KOPT-K1 (cell line): ENCODE measurements at regions not wholly inside any gene's neighbourhood (a gene's known extent, or its start where the extent isn't known, plus 50 kb on each side); places are given as distances from the start of the nearest gene placed in this dataset.

Experiments
- H3K27ac ChIP-seq: fragments of 200-600 bp; sonication (generic); 2 replicates; pipeline ENCODE4 v1.5.1; 2016; ENCODE audit warnings: antibody characterized with exemption, mild to moderate bottlenecking, low read depth, low read length; ENCODE audit not compliant: poor library complexity, severe bottlenecking
- H3K36me3 ChIP-seq: fragments of 200-600 bp; sonication (generic); 2 replicates; pipeline ENCODE4 v1.5.1; 2017; ENCODE audit warnings: antibody characterized with exemption, mild to moderate bottlenecking, low read length, moderate library complexity; ENCODE audit not compliant: insufficient read depth
- H3K9me3 ChIP-seq: fragments of 200-600 bp; sonication (generic); 2 replicates; pipeline ENCODE4 v1.5.1; 2017; ENCODE audit warnings: antibody characterized with exemption, low read length, mild to moderate bottlenecking; ENCODE audit not compliant: insufficient read depth, poor library complexity, severe bottlenecking

GRCh38 chr14:35234012-35234805, 58.0 kb upstream of the PSMA6 start:
- Histone ChIP-seq H3K27ac (no peak overlapping the region), H3K36me3 (no peaks in the 10 kb centered on the region), H3K9me3 (no peaks in the 10 kb centered on the region)

GRCh38 chr14:35235840-35236239, 56.3 kb upstream of the PSMA6 start:
- Histone ChIP-seq H3K36me3 (no peaks in the 10 kb centered on the region), H3K27ac (no peak overlapping the region), H3K9me3 (no peaks in the 10 kb centered on the region)

- no peaks in the 10 kb centered on the region for H3K36me3 ChIP-seq
- H3K27ac ChIP-seq, result no peak overlapping the region
Observed at GRCh38 chr14:35236806-35237205, 55.4 kb upstream of the PSMA6 start.

GRCh38 chr14:35240231-35240630, 52.0 kb upstream of the PSMA6 start:
- H3K27ac ChIP-seq, result no peak overlapping the region
- H3K9me3 ChIP-seq, result no peaks in the 10 kb centered on the region

More at GRCh38 chr14:35236806-35237205, 55.4 kb upstream of the PSMA6 start:
- H3K9me3 ChIP-seq, result no peaks in the 10 kb centered on the region

More at GRCh38 chr14:35240231-35240630, 52.0 kb upstream of the PSMA6 start:
- H3K36me3 ChIP-seq, result no peaks in the 10 kb centered on the region
